ENCODE measurements at regions not wholly inside any gene's neighbourhood (a gene's known extent, or its start where the extent isn't known, plus 50 kb on each side); places are given as distances from the start of the nearest gene placed in this dataset.

- TF ChIP-seq MAFK (IDR thresholded peaks at IDR 0.05; ENCODE audit: low read depth, low read length) (no peak), POLR2AphosphoS5 (IDR thresholded peaks at IDR 0.05; ENCODE audit: low read depth, low read length) (no peak), POU5F1 (IDR thresholded peaks at IDR 0.05; ENCODE audit: low read depth, low read length) (no peak)
Observed at GRCh38 chr1:10916311-10916710, 96.1 kb upstream of the TARDBP start.

Measured in H1 (cell line).